Hematopoietic multipotent progenitor cell treated with erythropoietin and hydrocortisone succinate and interleukin-3 and kit ligand, for 15 days (in vitro differentiated cells): ENCODE measurements at regions not wholly inside any gene's neighbourhood (a gene's known extent, or its start where the extent isn't known, plus 50 kb on each side); places are given as distances from the start of the nearest gene placed in this dataset.

Experiments
- DNase-seq: peaks from one replicate; pipeline ENCODE4 v3.0.0-alpha.2; 2015; ENCODE audit warnings: low spot score

DNA sequence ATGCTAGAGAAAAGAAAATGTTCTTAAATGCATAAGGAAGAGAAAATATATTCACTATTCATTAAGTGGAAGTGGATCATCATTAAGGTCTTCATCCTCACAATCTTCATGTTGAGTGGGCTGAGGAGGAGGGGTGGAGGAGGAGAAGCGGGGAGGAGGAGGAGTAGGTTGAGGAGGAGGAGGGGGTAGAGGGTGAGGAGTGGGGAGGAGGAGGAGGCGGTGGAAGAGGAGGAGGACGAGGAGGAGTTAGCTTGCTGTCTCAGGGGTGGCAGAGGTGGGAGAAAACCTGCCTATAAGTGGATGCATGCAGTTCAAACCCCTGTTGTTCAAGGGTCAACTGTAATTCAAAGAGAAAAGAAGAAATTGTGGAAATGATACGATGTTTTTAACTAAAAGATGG is 71.6 kb downstream of the MYEOV start:
- no peak for DNase-seq

DNA sequence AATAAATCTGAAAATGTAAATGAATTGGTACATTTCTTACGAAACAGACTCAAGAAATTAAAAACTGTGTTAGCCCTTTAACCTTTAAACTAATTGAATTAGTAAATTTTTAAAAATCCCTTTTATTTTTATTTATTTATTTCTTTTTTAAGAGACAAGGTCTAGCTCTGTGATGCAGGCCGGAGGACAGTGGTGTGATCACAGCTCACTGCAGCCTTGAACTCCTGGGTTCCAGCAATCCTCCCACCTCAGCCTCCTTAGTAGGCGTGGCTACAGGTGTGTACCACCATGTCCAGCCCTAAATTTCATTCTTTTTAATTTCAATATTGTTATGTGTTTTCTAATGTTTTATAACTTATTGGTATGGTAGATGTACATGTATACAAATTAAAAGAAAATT is 72.6 kb downstream of the MYEOV start:
- no peak for DNase-seq

DNA sequence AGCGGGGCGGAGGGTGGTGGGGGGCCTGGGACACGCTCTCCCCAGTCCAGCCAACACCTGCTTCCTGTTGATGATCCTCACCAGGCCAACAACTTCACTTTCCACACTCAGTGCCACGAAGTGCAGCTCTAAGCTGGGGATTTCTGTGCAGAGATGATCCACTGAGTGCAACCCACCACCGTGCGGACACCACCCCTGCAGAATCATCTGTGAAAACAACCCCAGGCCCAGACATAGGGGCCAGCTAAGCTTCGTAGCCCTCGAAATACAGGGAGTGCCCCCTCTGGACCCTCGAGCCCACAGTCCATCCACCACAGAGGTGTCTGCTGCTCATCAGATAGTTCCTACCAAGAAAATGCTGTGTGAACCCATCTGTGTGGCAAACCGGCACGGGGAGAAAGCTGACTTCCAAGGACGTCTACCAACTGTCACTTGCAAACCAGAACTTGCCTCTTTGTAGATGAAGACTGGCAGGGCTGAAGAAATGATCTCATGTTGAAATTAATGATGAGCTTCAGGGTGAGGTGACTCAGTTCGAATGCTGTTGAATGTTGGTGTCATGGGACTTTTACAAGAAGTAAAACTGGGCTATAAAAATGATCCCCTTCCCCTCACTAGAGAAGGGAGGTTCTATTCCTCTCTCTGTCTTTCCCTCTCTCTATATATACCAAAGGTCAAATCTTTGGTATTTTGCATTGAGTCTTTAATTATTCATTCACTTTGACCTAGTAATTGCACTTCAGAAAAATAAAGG is 73.4 kb downstream of the MYEOV start:
- DNase-seq = no peak

DNA sequence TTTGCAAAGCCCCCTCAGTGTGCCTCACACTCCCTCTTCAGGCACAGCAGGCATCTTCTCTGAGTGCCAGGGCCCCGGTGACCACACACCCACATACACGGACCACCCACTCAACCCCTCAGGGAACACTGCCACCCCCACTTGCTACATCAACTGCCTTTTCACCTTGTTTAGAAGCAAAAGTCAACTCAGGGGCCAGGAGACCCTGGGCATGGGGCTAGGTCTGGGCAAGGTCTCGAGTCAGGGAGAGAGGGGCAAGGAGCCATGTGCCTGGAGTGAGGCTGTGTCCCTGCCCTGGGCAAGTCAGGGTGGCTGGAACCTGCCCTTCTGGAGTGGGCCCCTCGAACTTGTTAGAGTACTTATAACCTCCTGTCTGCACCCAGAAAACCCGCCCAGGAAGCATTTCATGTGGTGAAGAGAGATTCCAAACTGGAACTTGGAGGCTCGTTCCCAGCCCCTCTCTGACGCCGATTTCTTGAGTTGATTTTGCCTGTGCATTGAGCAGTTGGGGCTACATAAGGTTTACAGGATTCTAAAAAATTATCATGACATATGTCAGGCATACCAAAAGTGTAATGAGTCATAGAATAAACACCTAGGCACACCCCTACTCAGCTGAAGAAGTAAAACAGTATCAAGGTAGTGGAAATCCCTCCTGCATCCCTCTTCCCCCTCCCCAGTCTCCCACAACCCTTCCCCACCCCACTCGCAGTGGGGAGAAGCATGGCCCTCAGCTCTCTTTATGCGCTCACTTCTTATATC is 74.3 kb downstream of the MYEOV start:
- no peak for DNase-seq

DNA sequence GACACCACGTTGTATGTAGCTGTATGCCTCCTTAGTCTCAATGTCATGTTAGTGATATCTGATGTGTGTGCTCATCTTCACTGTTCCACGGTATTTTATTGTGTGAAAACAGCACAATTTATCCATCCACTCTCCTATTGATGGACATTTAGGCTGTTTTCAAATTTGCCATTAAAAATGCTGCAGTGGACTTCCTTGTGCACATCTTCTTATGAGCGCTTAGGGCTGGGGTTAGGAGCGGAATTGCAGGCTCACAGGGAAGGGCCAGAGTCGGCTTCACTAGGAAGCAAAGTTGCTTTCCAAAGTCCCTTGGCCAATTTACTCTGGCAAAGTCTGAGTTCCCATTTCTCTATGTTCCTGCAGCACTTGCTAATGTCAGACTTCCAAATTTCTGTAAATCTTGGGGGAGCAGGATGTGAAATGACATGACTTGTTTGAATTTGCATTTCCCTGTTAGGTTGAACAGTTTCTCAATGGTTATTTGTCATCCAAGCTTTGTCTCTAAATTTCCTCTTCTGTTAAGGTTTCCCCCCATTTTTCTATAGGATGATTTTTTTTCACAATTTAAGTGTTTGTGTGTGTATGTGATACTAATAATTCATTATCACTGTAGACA is 75.4 kb downstream of the MYEOV start:
- no peak for DNase-seq

DNA sequence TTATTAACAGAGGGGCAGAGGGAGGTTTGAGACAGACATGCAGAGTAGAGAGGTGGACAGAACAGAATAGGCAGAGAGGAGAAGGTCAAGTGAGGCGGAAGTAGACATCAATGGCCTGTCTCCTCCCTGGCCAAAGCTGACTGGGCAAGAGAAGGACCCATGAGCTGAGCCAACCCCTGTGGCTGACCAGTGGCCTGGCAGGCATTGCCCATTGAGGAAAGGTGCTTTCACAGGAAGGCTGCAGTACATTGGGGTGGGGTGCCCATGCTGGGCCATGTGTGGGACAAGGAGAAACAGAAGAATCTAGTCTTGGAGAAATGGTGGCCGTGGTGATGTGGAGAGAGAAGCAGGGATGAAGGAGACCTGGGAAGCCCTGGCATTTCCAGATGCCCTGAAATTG is 76.0 kb downstream of the MYEOV start:
- DNase-seq = no peak

DNA sequence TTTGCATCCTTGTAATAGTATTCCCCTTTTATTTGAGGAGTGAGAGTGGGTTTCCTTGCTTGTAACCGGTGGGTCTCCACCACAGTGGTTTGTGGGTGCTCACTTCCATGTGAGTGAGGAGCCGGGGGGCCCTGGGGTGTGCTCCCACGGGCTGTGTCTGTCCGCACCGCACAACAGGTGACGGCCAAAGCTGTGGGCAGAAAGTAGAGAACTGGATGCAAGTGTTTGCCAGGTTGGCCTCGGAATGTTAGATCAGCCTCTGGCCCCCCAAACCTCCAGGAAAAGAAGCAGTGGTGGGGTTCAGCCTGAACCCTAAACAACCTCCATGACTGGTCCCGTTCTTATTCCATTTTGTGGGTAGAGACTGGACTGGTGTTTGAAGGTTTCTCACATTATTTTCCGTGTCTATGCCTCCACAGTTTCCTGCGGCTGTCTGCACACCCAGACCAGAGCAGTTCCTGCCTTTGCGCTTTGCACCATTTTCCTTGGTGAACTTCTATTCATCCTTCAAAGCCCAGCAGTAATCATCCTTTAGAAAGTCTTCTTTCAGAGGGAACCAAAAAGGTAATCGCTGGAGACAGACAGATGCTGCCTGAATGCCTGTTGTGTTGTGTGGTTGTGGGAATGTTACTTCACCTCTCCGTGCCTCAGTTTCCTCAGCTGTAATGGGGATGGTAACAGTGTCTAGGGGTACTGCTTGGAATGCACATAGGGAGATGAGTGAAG is 77.2 kb downstream of the MYEOV start:
- DNase-seq = no peak

DNA sequence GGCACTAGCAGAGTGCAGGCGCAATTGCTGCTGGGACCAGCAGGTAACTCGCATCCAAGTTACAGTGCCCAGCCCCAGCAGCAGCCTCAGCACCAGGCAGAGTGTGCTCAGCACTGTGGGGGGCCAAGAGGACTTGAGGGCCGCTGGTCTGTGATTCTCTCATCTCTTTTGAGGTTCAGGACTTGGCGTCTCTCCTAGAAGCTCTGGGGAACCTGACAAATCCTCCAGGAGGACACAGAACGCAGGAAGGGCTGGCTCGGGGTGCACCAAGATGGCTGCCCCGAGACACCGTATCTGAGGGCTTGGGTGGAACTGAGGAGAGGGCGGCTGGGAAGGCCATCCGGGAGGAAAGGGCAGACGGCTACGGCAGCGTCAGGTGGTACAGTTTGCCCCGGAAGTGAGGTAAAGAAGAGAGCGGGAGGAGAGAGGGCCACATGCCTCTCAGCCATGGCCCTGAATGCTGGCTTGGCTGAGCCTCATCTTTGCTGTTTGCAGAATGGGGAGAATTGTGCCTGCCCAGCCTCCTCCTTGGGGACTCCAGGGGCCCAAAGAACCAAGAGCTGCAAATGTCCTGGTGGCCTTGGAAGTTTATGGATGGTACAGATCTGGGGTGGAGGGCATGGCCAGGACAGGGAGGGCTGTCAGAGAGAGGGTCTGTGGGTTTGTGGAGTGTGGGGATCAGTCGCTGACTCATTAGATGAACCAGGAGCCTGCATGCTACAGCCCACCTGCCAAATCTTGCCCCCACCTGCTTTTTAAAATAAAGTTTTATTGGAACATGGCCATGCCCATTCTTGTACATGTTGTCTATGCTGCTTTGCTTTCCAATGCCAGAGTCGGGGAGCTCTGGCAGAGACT is 78.0 kb downstream of the MYEOV start:
- DNase-seq = no peak

DNA sequence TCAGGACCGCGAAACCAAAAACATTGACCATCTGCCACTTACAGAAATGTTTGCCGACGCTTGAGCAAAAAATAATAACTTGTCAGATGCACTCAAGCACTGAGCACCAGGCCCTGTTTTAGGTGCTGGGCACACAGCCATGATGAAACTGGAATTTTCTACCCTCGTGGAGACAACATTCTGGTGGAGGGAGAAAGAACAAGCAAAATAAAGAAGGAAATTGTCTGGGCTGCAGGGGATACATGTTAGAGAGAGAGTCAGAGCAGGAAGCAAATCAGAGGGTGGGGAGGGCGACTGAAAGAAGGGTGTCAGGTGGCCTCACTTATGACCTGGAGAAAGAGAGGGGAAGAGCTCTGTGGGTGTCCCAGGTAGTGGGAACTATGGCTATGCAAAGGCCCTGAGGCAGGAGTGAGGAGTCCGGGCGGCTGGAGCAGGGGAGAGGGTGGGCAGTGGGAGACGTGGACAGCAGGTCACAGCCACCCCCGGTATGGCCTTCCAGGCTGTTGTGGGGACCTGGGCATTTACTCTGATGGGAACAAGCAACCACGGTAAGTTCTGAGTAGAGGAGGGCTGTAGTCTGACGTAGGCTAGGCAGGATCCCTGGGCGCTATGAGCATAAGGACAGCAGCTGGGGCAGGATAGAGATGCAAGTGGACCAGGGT is 78.8 kb downstream of the MYEOV start:
- no peak for DNase-seq

DNA sequence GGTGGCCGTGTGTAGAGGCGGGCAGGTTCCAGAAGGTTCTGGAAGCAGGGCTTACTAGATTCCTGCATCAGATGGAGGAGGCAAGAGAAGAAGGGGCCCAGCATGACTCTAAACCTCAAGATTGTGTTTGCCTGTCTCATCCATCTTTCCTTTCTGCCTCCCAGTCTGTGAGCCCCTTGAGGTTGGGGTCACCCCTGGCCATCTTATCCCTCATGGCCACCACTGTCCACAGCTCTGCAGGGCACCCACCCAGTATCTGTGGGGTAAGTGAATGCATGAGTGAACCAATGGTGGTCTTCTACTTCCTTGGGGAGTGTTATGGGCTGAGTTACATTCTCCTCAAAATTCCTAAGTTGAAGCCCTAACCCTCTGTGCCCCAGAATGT is 79.3 kb downstream of the MYEOV start:
- DNase-seq = no peak

DNA sequence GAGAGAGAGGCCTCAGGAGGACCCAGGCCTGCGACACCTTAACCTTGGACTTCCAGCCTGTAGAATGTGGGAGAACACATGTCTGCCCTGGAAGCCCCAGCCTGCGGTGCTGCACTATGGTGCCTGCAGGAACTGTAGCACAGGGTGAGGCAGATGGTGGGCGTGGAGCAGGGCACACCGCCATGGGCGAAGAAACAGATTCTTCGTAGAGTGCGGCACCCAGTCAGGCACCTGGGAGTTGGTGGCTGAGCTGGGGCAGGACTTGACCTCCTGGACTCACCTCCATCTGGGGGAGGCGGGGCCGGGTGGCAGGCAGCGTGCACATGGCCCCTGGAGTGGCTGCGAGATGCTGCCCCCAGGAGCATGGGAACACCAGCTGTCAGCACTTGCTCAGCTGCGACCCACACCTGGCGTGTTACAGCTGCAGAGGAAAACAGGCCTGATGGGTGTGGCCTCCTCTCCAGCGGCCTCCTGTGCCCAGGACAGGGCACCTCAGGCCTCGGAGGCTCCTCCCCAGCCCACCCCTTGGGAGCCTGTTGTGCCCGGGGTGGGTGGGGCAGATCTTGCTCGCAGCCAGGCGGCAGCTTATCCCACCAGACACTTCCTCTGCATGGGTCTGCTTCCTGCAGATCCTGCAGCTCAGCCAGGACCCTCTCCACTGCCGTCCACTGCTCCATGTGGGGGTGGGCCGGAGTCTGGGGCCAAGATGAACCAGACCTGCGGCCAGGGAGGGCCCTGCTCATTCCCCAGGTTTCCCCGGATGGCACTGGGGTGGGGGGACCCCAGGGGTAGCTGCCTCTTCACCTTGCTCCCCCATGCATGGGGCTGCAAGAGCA is 80.4 kb downstream of the MYEOV start:
- no peak for DNase-seq

DNA sequence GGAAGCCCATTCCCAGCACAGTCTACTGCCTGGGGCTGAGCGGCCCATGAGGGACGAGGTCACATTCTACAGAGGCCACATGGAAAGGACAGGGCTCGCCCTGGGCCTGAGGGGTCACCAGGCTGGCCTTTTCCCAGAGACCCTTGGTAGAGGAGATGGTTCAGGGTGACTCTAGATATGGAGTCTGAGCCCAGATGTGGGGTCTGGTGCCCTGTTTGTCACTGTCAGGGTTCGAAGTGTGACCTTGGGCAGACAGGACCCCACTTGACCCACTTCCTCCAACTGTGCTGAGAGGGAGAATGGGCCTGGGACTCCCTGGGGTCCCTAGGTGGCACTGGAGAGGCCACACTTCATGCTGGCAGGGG is 81.0 kb downstream of the MYEOV start:
- DNase-seq = no peak

DNA sequence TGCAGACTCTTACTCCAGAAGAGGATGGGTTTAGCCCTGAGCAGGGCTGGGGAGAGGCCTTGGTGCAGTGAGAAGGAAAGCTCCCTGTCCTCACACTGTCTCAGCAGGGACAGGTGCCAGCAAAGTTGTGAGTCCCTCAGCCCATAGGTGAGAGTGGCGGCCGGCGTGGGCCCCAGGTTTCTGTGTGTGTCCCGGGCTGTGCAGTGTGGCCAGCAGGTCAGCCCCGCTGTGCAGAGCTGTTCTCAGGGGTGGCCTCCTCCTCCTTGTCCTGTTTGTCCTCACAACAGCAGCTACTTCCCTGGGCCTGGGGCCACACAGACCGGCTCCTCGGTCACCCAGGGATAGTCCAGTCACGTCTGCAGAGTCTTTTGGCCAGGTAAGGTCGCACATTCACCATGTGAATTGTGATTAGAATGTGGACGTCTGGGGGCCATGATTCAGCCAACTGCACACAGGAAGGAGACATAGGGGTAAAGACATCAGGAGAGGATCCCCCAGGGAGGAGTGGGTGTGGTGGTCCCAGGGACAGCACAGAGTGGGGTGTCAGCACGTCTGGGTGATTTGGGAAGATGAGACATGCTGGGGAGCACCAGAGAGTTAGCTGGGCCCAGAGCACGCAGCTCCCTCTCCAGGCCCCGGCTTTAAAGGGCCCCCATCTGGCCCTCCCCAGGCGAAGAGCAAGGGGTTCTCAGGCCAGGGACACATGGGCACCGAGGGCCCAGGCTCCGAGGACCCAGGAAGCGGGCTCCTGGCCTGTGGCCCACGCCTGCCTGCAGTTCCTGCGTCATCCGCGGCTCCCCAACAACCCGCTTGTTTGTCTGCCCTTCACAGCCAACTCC is 81.6 kb downstream of the MYEOV start:
- DNase-seq = no peak

DNA sequence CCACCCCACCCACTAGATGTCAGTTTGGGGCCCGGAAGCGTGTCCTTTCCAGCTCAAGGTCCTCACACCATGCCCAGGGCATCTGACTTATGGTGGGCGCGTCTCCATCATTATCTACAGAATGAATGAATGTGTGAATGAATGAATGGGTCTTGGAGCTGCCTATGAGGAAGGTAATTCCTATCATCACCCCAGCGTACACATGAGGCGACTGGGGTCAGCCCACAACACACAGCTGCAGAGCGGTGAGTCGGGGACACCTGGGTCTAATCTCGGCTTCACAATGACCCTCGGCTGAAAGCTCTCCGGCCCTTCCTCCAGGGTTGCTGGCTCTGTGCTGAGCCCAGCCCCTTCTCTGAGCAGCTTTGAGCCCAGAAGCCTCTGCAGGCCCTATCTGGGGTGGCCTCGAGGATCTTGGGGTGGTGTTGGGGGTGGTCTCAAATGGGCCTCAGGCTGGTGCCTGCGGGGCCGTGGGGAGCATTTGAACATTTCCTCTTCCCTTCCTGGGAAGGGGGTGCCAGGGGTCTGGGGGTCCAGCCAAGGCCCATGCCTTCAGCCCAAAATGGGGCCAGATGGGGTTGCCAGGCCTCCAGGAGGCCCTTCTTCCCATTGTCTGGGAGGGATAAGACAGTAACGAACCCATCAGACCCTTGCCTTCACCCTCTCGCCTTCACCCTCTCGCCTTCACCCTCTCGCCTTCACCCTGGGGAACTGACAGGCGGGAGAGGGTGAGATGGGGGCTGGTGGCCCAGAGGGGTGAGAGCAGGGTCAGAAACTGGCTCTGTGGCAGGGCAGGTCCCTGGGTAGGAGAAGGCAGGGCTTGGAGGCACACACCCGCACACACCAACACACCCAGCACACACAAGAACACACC is 82.4 kb downstream of the MYEOV start:
- DNase-seq = no peak

DNA sequence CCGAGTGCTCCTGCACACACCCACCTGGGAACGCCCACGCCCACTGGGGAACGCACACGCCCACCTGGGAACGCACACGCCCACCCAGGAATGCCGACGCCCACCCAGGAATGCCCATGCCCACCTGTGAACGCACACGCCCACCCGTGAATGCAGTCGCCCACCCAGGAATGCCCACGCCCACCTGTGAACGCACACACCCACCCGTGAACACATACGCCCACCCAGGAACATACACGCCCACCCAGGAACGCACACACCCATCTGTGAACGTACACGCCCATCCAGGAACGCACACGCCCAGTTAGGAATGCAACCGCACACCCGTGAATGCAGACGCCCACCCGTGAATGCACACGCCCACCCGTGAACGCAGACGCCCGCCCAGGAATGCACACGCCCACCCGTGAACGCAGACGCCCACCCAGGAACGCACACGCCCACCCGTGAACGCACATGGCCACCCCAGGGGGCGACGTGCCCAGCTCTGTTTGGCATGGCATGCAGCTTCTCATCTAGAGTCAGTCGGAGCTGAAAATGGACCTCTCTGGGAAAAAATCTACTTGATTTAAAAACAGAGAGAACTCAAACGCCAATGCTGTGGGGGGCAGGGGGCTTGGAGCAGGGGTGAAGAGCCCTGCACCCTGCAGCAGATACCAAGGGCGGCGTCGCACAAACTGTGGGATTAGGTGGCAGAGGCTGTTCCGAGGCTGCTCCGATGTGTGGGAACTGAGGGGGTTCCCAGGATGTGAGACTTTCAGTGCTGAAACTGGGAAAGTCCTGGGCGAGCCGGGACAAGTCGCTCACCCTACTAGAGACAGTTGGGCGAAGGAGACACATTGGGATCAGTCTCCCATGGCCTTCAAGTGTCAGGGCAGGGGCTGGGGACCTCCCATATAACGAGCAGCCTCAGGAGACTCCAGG is 83.3 kb downstream of the MYEOV start:
- no peak for DNase-seq

DNA sequence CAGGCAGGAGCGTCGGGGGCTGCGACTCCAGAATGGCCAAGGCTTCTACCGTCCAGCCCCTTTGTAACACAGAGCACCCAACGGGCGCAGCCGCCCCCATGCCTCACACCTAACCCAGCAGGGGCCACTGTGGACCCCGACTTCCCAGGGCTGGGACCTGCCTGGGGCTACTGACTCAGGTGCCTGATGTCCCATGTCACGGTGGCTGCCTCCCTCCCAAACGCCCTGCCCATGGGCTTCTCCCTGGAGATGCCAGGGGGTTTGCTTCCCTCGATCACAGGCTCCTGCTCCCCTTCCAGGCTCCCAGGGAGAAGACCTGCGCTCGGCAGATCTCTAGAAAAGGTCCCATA is 84.0 kb downstream of the MYEOV start:
- no peak for DNase-seq
